KMS-11 (cell line): ENCODE measurements at regions not wholly inside any gene's neighbourhood (a gene's known extent, or its start where the extent isn't known, plus 50 kb on each side); places are given as distances from the start of the nearest gene placed in this dataset.
A peak's percentile ranks its signal among the peaks of the same experiment; 100 is the strongest.

Experiments
- H2AFZ ChIP-seq: fragments of 200-600 bp; sonication (generic); 2 replicates; pipeline ENCODE4 v1.6.1; 2016; ENCODE audit warnings: antibody characterized with exemption, mixed run types, low read depth
- H3K27ac ChIP-seq: fragments of 200-600 bp; sonication (generic); 2 replicates; pipeline ENCODE4 v1.6.1; 2016; ENCODE audit warnings: mild to moderate bottlenecking, mixed run types
- H3K27me3 ChIP-seq: fragments of 200-600 bp; sonication (generic); 2 replicates; pipeline ENCODE4 v1.6.1; 2017; ENCODE audit warnings: mild to moderate bottlenecking, low read depth, mixed run types, moderate library complexity; ENCODE audit not compliant: insufficient read depth
- H3K36me3 ChIP-seq: fragments of 200-600 bp; sonication (generic); 2 replicates; pipeline ENCODE4 v1.6.1; 2017; ENCODE audit warnings: mild to moderate bottlenecking, mixed run types; ENCODE audit not compliant: insufficient read depth
- H3K4me1 ChIP-seq: fragments of 200-600 bp; sonication (generic); 2 replicates; pipeline ENCODE4 v1.6.1; 2016; ENCODE audit warnings: mild to moderate bottlenecking, low read depth, mixed run types; ENCODE audit not compliant: poor library complexity, severe bottlenecking
- H3K4me2 ChIP-seq: fragments of 200-600 bp; sonication (generic); 2 replicates; pipeline ENCODE4 v1.7.0; 2016; ENCODE audit warnings: mild to moderate bottlenecking, mixed run types
- H3K4me3 ChIP-seq: fragments of 200-600 bp; sonication (generic); IDR thresholded peaks from 2 replicates; pipeline ENCODE4 v1.6.1; 2017; ENCODE audit warnings: low read depth, low read length, mixed read lengths; ENCODE audit not compliant: insufficient read depth
- H3K79me2 ChIP-seq: fragments of 200-600 bp; sonication (generic); 2 replicates; pipeline ENCODE4 v1.6.1; 2016; ENCODE audit warnings: low read depth, mixed run types; ENCODE audit not compliant: insufficient read depth
- H3K9ac ChIP-seq: fragments of 200-600 bp; sonication (generic); 2 replicates; pipeline ENCODE4 v1.6.1; 2016; ENCODE audit warnings: mild to moderate bottlenecking, mixed run types
- H4K20me1 ChIP-seq: fragments of 200-600 bp; sonication (generic); 2 replicates; pipeline ENCODE4 v1.6.1; 2016; ENCODE audit warnings: mild to moderate bottlenecking, mixed run types; ENCODE audit not compliant: insufficient read depth
- TF ChIP-seq, protein P1 (sequence below): fragments of 200-600 bp; sonication (generic); conservative IDR thresholded peaks from 2 replicates; pipeline ENCODE4 v1.6.1; 2017; ENCODE audit warnings: low read depth, mild to moderate bottlenecking, antibody characterized with exemption, low read length, moderate library complexity, mixed read lengths

DNA sequence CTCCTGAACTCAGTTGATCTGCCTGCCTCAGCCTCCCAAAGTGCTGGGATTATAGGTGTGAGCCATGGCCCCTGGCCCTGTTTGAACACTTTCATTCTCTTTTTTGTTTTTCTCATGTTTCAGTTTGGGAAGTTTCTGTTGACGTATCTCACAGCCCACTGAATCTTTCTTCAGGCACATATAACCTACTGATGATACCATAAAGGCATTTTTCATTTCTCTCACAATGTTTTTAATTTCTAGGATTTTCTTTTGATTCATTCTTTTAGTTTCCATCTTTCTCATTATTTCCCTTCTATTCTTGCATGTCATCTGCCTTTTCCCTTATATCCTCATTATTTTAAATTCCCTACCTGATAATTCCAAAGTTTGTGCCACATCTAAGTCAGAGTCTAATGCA, 58.5 kb upstream of the EZR start:
- no peak overlapping the region for H3K4me3 ChIP-seq
- no peaks in the 10 kb centered on the region for H3K36me3 ChIP-seq
- H3K4me1 ChIP-seq: no peaks in the 10 kb centered on the region
- no peaks in the 10 kb centered on the region for H4K20me1 ChIP-seq
- H3K9ac ChIP-seq: no peak overlapping the region
- H3K79me2 ChIP-seq: no peaks in the 10 kb centered on the region
- no peaks in the 10 kb centered on the region for H3K27me3 ChIP-seq
- H3K4me2 ChIP-seq: no peak overlapping the region
- TF ChIP-seq, protein P1, sequence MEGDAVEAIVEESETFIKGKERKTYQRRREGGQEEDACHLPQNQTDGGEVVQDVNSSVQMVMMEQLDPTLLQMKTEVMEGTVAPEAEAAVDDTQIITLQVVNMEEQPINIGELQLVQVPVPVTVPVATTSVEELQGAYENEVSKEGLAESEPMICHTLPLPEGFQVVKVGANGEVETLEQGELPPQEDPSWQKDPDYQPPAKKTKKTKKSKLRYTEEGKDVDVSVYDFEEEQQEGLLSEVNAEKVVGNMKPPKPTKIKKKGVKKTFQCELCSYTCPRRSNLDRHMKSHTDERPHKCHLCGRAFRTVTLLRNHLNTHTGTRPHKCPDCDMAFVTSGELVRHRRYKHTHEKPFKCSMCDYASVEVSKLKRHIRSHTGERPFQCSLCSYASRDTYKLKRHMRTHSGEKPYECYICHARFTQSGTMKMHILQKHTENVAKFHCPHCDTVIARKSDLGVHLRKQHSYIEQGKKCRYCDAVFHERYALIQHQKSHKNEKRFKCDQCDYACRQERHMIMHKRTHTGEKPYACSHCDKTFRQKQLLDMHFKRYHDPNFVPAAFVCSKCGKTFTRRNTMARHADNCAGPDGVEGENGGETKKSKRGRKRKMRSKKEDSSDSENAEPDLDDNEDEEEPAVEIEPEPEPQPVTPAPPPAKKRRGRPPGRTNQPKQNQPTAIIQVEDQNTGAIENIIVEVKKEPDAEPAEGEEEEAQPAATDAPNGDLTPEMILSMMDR: no peak
- H2AFZ ChIP-seq: no peak overlapping the region
- H3K27ac ChIP-seq: no peak overlapping the region

DNA sequence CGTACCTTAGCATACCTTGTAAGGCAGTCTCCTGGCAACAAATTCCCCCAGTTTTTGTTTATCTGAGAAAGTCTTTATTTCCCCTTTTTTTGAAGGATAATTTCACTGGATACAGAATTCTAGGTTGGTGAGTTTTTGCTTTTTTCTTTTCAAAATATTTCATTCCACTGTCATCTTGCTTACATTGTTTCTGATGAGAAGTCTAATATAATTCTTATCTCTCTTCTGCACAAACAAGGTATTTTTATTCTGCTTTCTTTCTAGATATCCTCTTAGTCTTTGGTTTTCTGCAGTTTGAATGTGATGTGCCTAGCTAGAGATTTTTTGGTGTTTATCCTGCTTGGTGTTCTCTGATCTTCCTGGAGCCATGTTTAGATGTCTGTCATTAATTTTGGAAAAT, 57.7 kb upstream of the EZR start:
- TF ChIP-seq, protein P1: no peak
- Histone ChIP-seq H3K79me2 (no peaks in the 10 kb centered on the region), H3K27me3 (no peaks in the 10 kb centered on the region), H2AFZ (no peak overlapping the region), H3K4me2 (no peak overlapping the region), H3K9ac (no peak overlapping the region), H3K4me3 (no peak overlapping the region), H4K20me1 (no peaks in the 10 kb centered on the region), H3K4me1 (no peaks in the 10 kb centered on the region), H3K27ac (no peak overlapping the region), H3K36me3 (no peaks in the 10 kb centered on the region)

DNA sequence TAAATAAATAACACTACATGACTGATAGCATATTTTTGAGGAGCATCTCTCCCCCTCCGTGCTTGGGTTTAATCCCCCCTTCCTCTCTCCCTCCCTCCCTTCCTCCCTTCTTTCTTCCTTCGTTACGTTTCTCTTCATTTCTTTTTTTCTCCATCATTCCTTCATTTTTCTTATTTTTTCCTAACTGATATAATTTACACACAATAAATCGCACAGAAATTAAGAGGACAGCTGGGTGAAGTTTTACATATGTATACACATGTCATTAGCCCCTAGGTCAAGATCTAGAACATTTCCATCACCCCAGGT, 51.4 kb upstream of the EZR start:
- Histone ChIP-seq H3K4me2 (peak overlapping the region; percentile 44), H3K36me3 (no peaks in the 10 kb centered on the region), H3K4me1 (peaks cover 19% of the 10 kb centered on the region), H4K20me1 (no peaks in the 10 kb centered on the region), H3K27me3 (no peaks in the 10 kb centered on the region), H3K27ac (peak overlapping the region; percentile 99), H2AFZ (peak overlapping the region; percentile 72), H3K79me2 (no peaks in the 10 kb centered on the region), H3K4me3 (no peak overlapping the region), H3K9ac (peak overlapping the region; percentile 95)
- TF ChIP-seq, protein P1: no peak

DNA sequence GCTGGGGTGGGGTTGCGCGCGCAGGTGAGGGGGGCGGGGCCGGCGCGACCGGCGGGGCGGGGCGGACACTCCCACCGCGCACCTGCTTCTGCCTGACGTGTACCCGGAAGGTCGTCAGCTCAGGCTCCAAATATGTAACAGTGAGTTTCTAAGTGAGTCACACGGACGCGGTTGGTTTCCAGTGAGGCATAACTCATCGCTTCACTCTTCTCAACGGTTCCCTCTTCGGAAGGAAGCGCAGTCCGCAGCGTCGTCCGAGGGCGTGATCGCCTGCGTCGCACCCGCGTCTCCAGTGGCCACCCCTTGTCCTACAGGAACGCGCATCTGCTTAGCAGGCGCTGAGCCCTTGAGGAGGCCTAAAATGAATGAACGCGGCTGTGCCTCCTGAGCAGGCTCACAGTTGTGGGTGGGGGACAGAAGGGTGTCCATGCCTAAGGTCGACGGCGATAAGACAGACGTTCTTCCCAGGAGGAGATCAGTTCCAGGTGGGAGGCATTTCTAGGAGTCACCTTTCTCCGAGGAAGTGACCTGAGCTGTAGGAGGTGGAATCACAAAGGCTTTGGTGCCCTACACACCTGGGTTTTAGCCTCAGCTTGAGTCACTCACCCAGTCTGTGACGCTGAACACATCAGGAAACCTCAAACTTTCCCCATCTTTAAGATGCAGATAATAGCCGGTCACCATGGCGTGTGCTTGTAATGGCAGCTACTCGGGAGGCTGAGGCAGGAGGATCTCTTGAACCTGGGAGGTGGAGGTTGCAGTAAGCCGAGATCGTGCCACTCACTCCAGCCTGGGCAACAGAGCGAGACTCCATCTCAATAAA, 50.9 kb upstream of the EZR start:
- Histone ChIP-seq H3K4me3 (no peak overlapping the region), H4K20me1 (no peaks in the 10 kb centered on the region), H3K27me3 (no peaks in the 10 kb centered on the region), H3K4me2 (peak overlapping the region; percentile 44), H3K79me2 (no peaks in the 10 kb centered on the region), H3K36me3 (no peaks in the 10 kb centered on the region), H3K4me1 (peaks cover 19% of the 10 kb centered on the region), H3K9ac (peak overlapping the region; percentile 95), H3K27ac (peak overlapping the region; percentile 99), H2AFZ (peak overlapping the region; percentile 72)
- TF ChIP-seq, protein P1: no peak
